22Rv1 (cell line): ENCODE measurements at regions not wholly inside any gene's neighbourhood (a gene's known extent, or its start where the extent isn't known, plus 50 kb on each side); places are given as distances from the start of the nearest gene placed in this dataset.

Experiments
- ZFX ChIP-seq: fragments of 450-650 bp; IDR thresholded peaks from 2 replicates; pipeline ENCODE4 v1.6.1; 2017; ENCODE audit warnings: antibody characterized with exemption, borderline replicate concordance
- TF ChIP-seq, protein P1 (sequence below): fragments of 450-650 bp; IDR thresholded peaks from 2 replicates; pipeline ENCODE4 v1.5.1; 2017; ENCODE audit warnings: mild to moderate bottlenecking

DNA sequence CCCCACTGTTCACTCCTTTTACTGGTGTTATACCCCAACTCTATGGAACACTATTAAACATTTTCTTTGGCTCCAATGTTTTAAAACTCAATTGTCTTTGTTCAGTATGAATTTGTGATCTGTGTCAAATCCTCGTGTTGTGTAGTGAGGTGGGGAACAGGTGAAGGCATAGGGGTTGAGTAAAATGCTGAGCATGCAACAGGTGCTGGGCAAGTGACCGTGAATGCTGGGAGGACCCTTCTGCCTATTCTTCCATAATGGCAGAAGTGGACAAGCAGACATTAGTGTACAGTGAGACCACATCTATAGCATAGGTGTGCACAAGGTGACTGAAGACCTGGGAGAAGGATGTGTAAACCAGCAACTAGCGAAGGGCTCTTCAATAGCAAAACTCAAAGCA lies 1188.0 kb downstream of the UQCRFS1 start:
- TF ChIP-seq, protein P1, sequence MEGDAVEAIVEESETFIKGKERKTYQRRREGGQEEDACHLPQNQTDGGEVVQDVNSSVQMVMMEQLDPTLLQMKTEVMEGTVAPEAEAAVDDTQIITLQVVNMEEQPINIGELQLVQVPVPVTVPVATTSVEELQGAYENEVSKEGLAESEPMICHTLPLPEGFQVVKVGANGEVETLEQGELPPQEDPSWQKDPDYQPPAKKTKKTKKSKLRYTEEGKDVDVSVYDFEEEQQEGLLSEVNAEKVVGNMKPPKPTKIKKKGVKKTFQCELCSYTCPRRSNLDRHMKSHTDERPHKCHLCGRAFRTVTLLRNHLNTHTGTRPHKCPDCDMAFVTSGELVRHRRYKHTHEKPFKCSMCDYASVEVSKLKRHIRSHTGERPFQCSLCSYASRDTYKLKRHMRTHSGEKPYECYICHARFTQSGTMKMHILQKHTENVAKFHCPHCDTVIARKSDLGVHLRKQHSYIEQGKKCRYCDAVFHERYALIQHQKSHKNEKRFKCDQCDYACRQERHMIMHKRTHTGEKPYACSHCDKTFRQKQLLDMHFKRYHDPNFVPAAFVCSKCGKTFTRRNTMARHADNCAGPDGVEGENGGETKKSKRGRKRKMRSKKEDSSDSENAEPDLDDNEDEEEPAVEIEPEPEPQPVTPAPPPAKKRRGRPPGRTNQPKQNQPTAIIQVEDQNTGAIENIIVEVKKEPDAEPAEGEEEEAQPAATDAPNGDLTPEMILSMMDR = no peak
- TF ChIP-seq ZFX = no peak
